ENCODE measurements at regions not wholly inside any gene's neighbourhood (a gene's known extent, or its start where the extent isn't known, plus 50 kb on each side); places are given as distances from the start of the nearest gene placed in this dataset.

- no peak for DNase-seq (ENCODE audit: low spot score)
Measured at GRCh38 chr19:27918818-27919217, 1294.1 kb downstream of the UQCRFS1 start.

GRCh38 chr19:27911122-27911898 lies 1301.6 kb downstream of the UQCRFS1 start:
- DNase-seq (ENCODE audit: low spot score) = no peak

GRCh38 chr19:27909861-27910260 lies 1303.1 kb downstream of the UQCRFS1 start:
- no peak for DNase-seq (ENCODE audit: low spot score)

- no peak for DNase-seq (ENCODE audit: low spot score)
Measured at GRCh38 chr19:27909185-27909840, 1303.6 kb downstream of the UQCRFS1 start.

- no peak for DNase-seq (ENCODE audit: low spot score)
Measured at GRCh38 chr19:27906081-27906480, 1306.9 kb downstream of the UQCRFS1 start.

- DNase-seq (ENCODE audit: low spot score) = no peak
Measured at GRCh38 chr19:27905074-27905473, 1307.9 kb downstream of the UQCRFS1 start.

- DNase-seq (ENCODE audit: low spot score) = no peak
Measured at GRCh38 chr19:27901078-27901477, 1311.9 kb downstream of the UQCRFS1 start.

- DNase-seq (ENCODE audit: low spot score) = no peak
Measured at GRCh38 chr19:27896091-27896490, 1316.9 kb downstream of the UQCRFS1 start.

GRCh38 chr19:27894906-27895754 lies 1317.8 kb downstream of the UQCRFS1 start:
- DNase-seq (ENCODE audit: low spot score) = no peak

GRCh38 chr19:27892500-27892899 lies 1320.5 kb downstream of the UQCRFS1 start:
- no peak for DNase-seq (ENCODE audit: low spot score)

- no peak for DNase-seq (ENCODE audit: low spot score)
Measured at GRCh38 chr19:27891411-27891810, 1321.5 kb downstream of the UQCRFS1 start.

- no peak for DNase-seq (ENCODE audit: low spot score)
Measured at GRCh38 chr19:27890696-27891095, 1322.3 kb downstream of the UQCRFS1 start.

GRCh38 chr19:27890206-27890605 lies 1322.7 kb downstream of the UQCRFS1 start:
- no peak for DNase-seq (ENCODE audit: low spot score)

GRCh38 chr19:27889156-27889555 lies 1323.8 kb downstream of the UQCRFS1 start:
- no peak for DNase-seq (ENCODE audit: low spot score)

- no peak for DNase-seq (ENCODE audit: low spot score)
Measured at GRCh38 chr19:27887946-27888345, 1325.0 kb downstream of the UQCRFS1 start.

- no peak for DNase-seq (ENCODE audit: low spot score)
Measured at GRCh38 chr19:27885359-27885758, 1327.6 kb downstream of the UQCRFS1 start.

- DNase-seq (ENCODE audit: low spot score) = no peak
Measured at GRCh38 chr19:27884376-27884775, 1328.6 kb downstream of the UQCRFS1 start.

GRCh38 chr19:27881213-27881612 lies 1331.7 kb downstream of the UQCRFS1 start:
- DNase-seq (ENCODE audit: low spot score) = no peak

- DNase-seq (ENCODE audit: low spot score) = no peak
Measured at GRCh38 chr19:27876976-27877512, 1335.9 kb downstream of the UQCRFS1 start.

- DNase-seq (ENCODE audit: low spot score) = no peak
Measured at GRCh38 chr19:27876489-27876888, 1336.5 kb downstream of the UQCRFS1 start.

GRCh38 chr19:27872370-27872769 lies 1340.6 kb downstream of the UQCRFS1 start:
- DNase-seq (ENCODE audit: low spot score) = no peak

GRCh38 chr19:27870293-27870692 lies 1342.7 kb downstream of the UQCRFS1 start:
- DNase-seq (ENCODE audit: low spot score) = no peak
